ENCODE measurements at regions not wholly inside any gene's neighbourhood (a gene's known extent, or its start where the extent isn't known, plus 50 kb on each side); places are given as distances from the start of the nearest gene placed in this dataset.

DNA sequence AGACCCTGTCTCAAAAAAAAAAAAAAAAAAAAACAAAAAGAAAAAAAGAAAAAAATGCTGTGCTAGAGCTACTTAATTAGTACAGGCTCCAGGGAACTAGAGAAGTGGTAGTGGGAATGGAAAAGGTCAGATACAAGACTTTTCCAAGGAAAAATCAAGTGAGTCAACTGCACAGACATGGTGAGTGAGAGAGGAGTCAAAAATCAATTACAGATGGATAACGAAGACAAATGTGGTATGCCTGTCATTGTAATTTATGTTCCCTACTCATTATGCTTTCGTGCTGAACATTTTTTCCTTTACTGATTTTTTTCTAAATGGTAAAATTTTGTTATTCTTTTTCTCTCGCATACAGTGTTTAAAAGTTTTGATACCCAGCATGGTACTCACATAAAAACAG, 111.5 kb downstream of the MDH1 start:
- TF ChIP-seq, protein P1, sequence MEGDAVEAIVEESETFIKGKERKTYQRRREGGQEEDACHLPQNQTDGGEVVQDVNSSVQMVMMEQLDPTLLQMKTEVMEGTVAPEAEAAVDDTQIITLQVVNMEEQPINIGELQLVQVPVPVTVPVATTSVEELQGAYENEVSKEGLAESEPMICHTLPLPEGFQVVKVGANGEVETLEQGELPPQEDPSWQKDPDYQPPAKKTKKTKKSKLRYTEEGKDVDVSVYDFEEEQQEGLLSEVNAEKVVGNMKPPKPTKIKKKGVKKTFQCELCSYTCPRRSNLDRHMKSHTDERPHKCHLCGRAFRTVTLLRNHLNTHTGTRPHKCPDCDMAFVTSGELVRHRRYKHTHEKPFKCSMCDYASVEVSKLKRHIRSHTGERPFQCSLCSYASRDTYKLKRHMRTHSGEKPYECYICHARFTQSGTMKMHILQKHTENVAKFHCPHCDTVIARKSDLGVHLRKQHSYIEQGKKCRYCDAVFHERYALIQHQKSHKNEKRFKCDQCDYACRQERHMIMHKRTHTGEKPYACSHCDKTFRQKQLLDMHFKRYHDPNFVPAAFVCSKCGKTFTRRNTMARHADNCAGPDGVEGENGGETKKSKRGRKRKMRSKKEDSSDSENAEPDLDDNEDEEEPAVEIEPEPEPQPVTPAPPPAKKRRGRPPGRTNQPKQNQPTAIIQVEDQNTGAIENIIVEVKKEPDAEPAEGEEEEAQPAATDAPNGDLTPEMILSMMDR (conservative IDR thresholded peaks at IDR 0.05; ENCODE audit: low read depth in 2 of 2), result no peak
- TF ChIP-seq EZH2 (IDR thresholded peaks at IDR 0.05; ENCODE audit: low read depth, unreplicated experiment) (no peak), STAT1 (IDR thresholded peaks at IDR 0.05; ENCODE audit: unreplicated experiment) (no peak)

All from GM23338 (cell line).